ENCODE measurements at regions not wholly inside any gene's neighbourhood (a gene's known extent, or its start where the extent isn't known, plus 50 kb on each side); places are given as distances from the start of the nearest gene placed in this dataset.
"Not testable (repeated sequence)": the region's sequence is repeated elsewhere in the genome, so short reads cannot be mapped to it uniquely, and the experiment has no call there.

GRCh38 chr14:105998597-105998996 lies 472.2 kb downstream of the TMEM121 start:
- TF ChIP-seq CTCF, POLR2A (IDR thresholded peaks at IDR 0.05): not testable (repeated sequence)

All from testis (tissue), 2 donors.